Hepatocyte (in vitro differentiated cells): ENCODE measurements at regions not wholly inside any gene's neighbourhood (a gene's known extent, or its start where the extent isn't known, plus 50 kb on each side); places are given as distances from the start of the nearest gene placed in this dataset.

Experiments
- CTCF ChIP-seq: fragments of 200-600 bp; sonication (generic); IDR thresholded peaks from 2 replicates; pipeline ENCODE4 v1.5.1; 2016; ENCODE audit warnings: antibody characterized with exemption, mild to moderate bottlenecking; ENCODE audit not compliant: poor library complexity
- EZH2 ChIP-seq: fragments of 200-600 bp; sonication (generic); IDR thresholded peaks from 2 replicates; pipeline ENCODE4 v1.6.1; 2016; ENCODE audit warnings: antibody characterized with exemption, mild to moderate bottlenecking, borderline replicate concordance

- TF ChIP-seq CTCF (no peak), EZH2 (no peak)
Observed at GRCh38 chr20:50395251-50395729, 114.9 kb upstream of the PTPN1 start.
